Spleen (tissue), 7 donors: ENCODE measurements at regions not wholly inside any gene's neighbourhood (a gene's known extent, or its start where the extent isn't known, plus 50 kb on each side); places are given as distances from the start of the nearest gene placed in this dataset.
"Not testable (repeated sequence)": the region's sequence is repeated elsewhere in the genome, so short reads cannot be mapped to it uniquely, and the experiment has no call there.

ENCODE experiments used
- POLR2A ChIP-seq, 3 donors: fragments of 450-650 bp; IDR thresholded peaks; one replicate each; pipeline ENCODE4 v1.5.1; 2017; ENCODE audit warnings: antibody characterized with exemption in 3 of 3, mild to moderate bottlenecking in 1 of 3
- POLR2AphosphoS5 ChIP-seq, 3 donors: sonication (generic); formaldehyde crosslinking; IDR thresholded peaks; one replicate each; pipeline ENCODE4 v1.5.1; 2017; ENCODE audit warnings: antibody characterized with exemption in 3 of 3
- TF ChIP-seq, protein P1 (sequence below), 11 experiments: fragments of 200-600 bp in 7 of 11; fragments of 450-650 bp in 4 of 11; sonication (generic) in 4 of 11; IDR thresholded peaks in 8 of 11; conservative IDR thresholded peaks in 3 of 11; 1 replicate in 7 of 11; 2 replicates in 4 of 11; pipeline versions ENCODE4 v1.4.0 to v1.8.0; 2016 to 2021; ENCODE audit warnings: antibody characterized with exemption in 11 of 11, inconsistent platforms in 4 of 11, mild to moderate bottlenecking in 1 of 11
- donor health status: DM: no; HTN: no; CAD: no; lungs with moderate emphysema.
- donor health status: DM: no; HTN: no; CAD: no.
- donor health status: DM: no; HTN: no; CAD: no.

DNA sequence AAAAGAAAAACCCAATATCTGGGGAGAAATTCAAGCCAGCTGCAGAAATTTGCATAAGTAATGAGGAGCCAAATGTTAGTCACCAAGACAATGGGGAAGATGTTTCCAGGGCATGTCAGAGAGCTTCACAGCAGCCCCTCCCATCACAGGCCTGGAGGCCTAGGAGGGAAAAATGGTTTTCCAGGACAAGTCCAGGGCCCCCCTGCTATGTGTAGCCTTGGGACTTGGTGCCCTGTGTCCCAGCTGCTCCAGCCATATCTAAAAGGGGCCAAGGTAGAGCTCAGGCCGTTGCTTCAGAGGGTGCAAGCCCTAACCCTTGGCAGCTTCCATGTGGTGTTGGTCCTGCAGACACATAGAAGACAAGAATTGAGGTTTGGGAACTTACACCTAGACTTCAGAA lies 76.9 kb downstream of the CCDC59 start:
- TF ChIP-seq, protein P1, sequence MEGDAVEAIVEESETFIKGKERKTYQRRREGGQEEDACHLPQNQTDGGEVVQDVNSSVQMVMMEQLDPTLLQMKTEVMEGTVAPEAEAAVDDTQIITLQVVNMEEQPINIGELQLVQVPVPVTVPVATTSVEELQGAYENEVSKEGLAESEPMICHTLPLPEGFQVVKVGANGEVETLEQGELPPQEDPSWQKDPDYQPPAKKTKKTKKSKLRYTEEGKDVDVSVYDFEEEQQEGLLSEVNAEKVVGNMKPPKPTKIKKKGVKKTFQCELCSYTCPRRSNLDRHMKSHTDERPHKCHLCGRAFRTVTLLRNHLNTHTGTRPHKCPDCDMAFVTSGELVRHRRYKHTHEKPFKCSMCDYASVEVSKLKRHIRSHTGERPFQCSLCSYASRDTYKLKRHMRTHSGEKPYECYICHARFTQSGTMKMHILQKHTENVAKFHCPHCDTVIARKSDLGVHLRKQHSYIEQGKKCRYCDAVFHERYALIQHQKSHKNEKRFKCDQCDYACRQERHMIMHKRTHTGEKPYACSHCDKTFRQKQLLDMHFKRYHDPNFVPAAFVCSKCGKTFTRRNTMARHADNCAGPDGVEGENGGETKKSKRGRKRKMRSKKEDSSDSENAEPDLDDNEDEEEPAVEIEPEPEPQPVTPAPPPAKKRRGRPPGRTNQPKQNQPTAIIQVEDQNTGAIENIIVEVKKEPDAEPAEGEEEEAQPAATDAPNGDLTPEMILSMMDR (IDR thresholded peaks at IDR 0.05 in 8 of 11, conservative IDR thresholded peaks at IDR 0.05 in 3 of 11): not testable (repeated sequence)
- not testable (repeated sequence) for TF ChIP-seq POLR2AphosphoS5, POLR2A (IDR thresholded peaks at IDR 0.05)
